EH (cell line): ENCODE measurements at regions not wholly inside any gene's neighbourhood (a gene's known extent, or its start where the extent isn't known, plus 50 kb on each side); places are given as distances from the start of the nearest gene placed in this dataset.
"Not testable (repeated sequence)": the region's sequence is repeated elsewhere in the genome, so short reads cannot be mapped to it uniquely, and the experiment has no call there.

Source experiments
- DNase-seq: peaks from one replicate; pipeline ENCODE4 v3.0.0-alpha.2; 2015; ENCODE audit warnings: low read depth

GRCh38 chr1:221878134-221878533 lies 136.2 kb upstream of the DUSP10 start:
- DNase-seq: no peak

DNA sequence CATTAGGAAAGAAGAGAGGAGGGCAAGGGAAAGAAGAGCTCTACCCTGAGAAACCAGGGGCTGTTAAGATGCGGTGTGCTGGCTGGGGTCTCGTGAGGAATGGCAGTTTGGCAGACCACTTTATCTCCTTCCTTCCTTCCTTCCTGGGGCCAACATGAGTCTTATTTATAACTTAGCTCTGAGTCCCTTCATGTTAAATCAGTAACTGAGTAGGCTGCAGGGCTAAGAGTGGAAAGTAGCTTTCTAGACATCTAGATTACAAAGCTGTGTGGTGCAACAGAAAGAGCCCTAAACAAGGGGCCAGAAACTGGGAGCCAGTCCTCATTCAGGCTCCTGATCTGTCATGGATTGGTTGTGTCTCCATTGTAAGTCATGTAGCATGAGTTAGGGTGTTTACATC lies 135.4 kb upstream of the DUSP10 start:
- no peak for DNase-seq

- no peak for DNase-seq
Measured at GRCh38 chr1:221875004-221875330, 133.1 kb upstream of the DUSP10 start.

- peak; percentile 86 for DNase-seq
Measured at GRCh38 chr1:221874285-221875003, 132.6 kb upstream of the DUSP10 start.

DNA sequence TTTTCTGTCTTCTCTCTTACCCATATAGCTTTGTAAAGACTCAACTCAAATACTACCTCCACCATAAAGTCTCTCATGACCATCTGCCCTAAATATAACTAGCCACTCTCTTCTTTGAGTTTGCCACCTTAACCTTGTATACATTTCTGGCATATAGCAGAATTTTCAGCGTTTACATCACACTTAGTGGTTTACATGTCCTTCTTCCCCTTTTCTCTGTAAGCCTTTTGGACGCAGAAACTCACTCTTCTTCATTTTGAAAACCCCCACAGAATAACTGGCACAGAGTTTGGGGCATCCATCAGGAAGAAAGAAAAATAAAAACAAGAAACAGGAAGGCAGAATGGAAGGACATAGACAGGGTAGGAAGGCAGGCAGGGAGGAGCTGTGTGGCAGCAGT lies 131.8 kb upstream of the DUSP10 start:
- DNase-seq: no peak

DNA sequence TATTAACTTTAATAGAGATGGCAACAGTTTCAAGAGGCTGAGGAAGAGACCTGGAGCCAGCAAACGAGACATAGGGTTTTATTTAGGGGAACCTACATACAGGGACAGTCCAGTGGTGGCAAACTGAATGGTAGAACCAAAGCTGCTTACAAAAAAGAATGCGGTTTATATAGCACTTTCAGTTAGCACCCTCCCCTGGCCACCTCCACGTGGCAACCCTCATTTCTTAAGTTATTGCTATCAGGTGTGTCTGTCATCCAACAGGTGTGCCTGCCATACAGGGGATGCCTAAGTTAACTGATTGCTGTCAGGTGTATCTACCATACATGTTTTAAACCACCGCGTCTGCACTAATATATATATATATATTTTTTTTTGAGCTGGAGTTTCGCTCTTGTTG lies 129.2 kb upstream of the DUSP10 start:
- no peak for DNase-seq

DNA sequence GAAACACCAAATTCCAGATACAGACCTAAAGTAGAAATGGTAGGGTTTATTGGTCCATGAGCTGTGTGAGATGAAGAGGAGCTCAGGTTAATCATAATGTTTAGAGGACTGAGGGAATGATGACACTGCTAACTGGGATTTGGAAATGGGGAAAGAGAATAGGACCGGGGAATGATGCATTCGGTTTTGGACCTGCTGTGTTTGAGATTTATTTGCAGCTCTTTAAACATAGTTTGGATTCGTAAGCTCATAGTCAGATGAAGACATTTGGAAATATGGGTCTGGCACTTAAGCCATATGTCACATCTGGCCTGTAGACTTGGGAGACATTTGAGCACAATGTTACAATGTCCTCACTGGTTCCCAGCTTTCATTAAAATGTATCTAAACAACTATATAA lies 127.9 kb upstream of the DUSP10 start:
- peak; percentile 85 for DNase-seq

- peak; percentile 92 for DNase-seq
Measured at GRCh38 chr1:221868593-221869303, 126.9 kb upstream of the DUSP10 start.

DNA sequence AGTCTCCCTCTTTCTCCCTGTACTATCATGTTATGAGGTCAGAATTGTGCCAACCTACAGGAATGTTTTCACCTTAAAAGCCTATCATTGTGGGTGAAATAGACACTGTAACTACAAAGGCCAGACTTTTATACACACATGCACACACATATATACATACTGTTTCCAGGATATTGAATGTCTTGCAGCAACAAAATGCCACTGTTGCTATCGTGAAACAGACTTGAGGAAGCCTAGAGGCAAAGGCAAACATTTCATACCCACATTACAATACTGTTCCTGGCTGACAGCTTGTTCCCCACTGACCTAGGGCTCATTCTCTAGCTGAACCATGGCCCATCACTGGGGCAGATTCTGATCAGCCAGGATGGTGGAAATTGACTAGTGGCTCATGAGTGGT lies 125.1 kb upstream of the DUSP10 start:
- DNase-seq: no peak

DNA sequence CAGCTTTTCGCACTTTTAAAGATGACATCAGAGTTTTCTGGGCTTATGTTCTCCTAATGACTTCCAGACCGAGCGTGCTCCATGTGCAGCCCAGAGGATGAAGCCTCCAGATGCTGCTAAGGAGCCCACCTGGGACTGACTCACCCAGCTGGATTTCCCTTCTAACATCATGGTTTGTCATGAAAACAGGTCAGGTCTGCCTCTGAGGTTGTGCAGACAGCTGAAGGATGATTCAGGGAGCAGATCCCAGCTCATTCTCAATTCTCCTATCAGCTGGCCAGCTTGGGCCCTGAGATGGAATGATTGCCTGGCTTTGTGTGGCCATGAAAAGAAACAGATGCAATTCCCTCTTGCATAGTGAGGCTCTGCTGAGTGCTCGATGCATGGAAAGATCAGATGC lies 123.9 kb upstream of the DUSP10 start:
- DNase-seq: no peak

DNA sequence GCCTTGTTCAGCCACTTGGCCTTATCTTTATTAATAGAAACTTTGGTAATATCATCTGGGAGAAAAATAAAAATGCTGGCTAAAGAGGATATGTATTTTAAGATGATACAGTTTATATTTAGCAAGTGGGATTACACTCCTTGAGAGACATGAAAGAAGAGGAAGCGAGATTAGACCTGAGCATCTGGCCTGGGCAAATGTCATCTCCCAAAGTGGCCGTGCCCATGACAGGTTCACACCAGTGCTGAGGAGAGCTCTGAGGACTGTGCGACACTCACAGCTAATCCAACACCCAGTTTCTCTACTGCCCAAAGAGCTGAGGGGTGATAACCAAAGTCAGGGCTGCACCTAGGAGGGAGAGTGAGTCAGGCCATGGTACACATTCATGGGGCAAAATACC lies 121.7 kb upstream of the DUSP10 start:
- no peak for DNase-seq

- DNase-seq: no peak
Measured at GRCh38 chr1:221862971-221863370, 121.1 kb upstream of the DUSP10 start.

- peak; percentile 92 for DNase-seq
Measured at GRCh38 chr1:221858818-221859611, 117.1 kb upstream of the DUSP10 start.

- not testable (repeated sequence) for DNase-seq
Measured at GRCh38 chr1:221857094-221857444, 115.2 kb upstream of the DUSP10 start.

GRCh38 chr1:221856228-221857093 lies 114.6 kb upstream of the DUSP10 start:
- DNase-seq: peak; percentile 56

DNA sequence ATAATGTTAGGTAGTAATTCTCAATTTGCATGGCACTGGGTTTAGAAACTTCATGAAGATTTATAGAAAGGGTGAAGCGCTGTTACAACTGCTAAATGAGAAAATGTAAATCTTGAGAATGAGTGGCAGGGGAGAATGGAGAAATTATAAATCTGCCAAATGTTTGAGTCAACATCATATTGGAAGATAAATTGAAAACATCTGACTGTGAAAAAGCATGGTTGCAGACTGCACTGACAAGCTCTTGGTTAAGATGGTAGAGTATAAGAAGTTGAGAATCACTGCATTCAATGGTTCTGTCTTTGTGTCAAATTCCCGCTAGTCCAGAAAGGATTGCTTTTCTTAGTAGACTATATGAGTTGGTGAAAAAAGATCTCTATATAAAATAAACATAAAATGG lies 113.3 kb upstream of the DUSP10 start:
- DNase-seq: no peak

DNA sequence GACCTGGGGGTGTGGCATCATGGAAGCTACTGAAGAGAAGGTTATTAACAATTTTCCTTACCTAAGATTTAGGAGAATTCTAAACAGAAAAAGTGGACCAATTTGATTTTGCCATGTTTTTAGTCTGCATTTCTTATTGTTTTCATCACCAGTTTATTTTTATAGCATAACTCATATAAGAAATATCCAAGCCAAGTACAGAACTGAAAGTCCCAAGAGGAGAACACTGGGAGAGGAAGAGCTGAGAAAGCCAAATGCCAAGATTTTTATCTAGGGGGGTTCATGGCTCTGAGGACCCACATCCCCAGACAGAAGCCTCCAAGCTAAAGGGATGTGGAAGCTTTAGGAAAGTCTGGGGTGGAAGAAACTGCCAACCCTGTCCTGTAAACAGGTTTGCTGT lies 109.4 kb upstream of the DUSP10 start:
- peak; percentile 47 for DNase-seq

DNA sequence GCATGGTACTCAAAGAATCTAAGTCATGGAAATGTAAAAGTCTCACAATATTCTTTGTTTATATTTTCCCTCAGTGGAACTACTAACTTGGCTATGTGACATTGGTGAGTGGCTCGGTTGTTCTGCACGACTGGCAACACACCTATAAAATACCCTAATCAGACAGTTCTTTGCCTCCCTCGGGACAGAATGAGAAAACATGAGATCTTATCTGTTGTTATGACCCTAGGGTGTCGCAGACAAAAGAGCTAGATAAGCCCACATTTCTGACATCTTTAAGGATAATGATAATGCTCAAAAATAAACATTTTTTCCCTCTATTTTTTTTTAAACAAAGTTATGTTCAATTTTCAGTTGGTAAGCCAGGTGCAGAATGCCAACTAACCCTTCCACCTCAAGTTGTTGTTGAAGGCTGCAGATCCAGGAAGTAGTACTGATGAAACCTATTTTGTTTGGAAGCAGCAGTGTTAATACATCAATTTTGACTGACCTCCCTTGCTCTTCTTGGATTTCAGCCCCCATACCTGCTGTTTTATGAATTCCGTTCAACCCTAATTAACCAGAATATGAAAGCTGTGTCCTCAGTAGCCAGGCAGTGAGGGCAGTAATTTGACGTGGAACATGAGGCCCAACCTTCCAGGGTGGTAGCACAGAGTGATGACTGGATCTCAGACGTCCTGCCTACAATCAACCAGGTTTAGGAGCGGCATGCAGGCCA lies 108.7 kb upstream of the DUSP10 start:
- no peak for DNase-seq

GRCh38 chr1:221849897-221850296 lies 108.0 kb upstream of the DUSP10 start:
- no peak for DNase-seq

DNA sequence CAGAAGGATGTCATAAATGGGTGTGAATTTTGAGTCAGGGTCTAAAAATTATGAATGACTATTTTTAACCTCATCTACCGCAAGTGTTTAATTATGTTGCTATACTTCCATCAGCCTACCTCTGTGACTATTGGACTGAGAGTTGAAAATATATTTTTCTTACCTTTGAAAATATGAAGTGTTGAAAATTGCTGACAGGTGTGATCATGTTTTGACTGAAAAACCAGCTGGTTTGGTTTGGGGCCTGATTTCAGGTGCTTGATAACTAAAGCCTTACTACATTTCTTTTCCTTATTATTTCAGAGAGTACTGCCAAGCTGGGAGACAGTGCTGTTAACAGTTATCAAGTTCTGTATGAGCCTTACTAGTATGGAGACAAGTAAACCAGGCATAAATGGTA lies 107.2 kb upstream of the DUSP10 start:
- no peak for DNase-seq

DNA sequence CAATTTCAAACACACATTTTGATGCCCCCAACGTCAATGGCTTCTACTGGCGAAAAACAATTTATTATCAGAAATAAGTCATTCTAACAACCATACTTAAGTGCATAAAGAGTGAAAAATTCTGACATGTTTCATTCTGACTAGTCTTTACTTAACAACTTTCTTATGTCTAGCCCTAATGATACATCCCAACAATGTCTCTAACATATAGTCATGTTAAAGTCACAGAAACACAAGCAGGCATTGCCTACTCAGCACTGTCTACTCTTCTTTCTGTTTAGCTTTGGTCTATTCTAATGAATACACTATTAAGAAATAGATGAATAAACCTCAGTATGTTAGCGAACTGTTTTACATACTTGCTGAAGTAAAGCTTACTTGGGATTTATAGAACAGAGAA lies 105.8 kb upstream of the DUSP10 start:
- DNase-seq: no peak
